DOHH2 (cell line): ENCODE measurements at regions not wholly inside any gene's neighbourhood (a gene's known extent, or its start where the extent isn't known, plus 50 kb on each side); places are given as distances from the start of the nearest gene placed in this dataset.

Experiments used
- CTCF ChIP-seq: fragments of 200-600 bp; sonication (generic); IDR thresholded peaks from one replicate; pipeline ENCODE4 v1.5.1; 2014; ENCODE audit warnings: antibody characterized with exemption, mild to moderate bottlenecking, low read depth, low read length; ENCODE audit not compliant: poor library complexity, severe bottlenecking
- EZH2phosphoT487 ChIP-seq: fragments of 200-600 bp; sonication (generic); IDR thresholded peaks from 2 replicates; pipeline ENCODE4 v1.6.1; 2017; ENCODE audit warnings: borderline replicate concordance, mild to moderate bottlenecking, antibody characterized with exemption, low read length, moderate library complexity, mixed read lengths

GRCh38 chr2:104385743-104386142 lies 468.2 kb upstream of the POU3F3 start:
- TF ChIP-seq CTCF (no peak), EZH2phosphoT487 (no peak)
